Left hindlimb (tissue), 1 donor: ENCODE measurements at regions not wholly inside any gene's neighbourhood (a gene's known extent, or its start where the extent isn't known, plus 50 kb on each side); places are given as distances from the start of the nearest gene placed in this dataset.

ENCODE experiments used
- DNase-seq: peaks from one replicate; pipeline ENCODE4 v3.0.0-alpha.2; 2018

DNA sequence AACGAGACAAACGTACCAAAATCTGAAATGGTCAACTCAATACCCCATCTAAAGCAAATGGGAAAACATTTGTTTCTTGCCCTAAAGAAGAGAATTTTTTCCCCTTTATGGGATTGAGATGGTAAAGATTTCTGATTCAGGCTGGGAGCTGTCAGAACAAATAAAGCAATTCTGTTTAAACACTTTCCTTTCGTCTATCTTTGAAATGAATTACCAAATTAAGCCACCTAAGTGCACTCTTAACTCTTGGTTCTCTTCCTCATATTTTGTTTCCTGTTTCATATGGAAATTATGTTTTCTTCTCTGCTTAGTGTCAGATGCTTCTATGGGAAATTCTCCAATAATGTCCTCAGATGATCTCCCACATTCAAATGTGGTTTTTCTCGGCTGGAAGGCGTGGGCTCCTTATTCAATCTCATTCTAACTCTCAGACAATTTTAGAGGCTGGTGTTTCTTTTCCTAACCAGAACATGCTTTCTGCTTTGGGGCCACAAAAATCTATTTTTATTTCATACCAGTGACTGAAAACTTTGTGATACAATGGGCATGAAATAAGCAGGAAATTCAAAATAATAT, 50.3 kb upstream of the HPF1 start:
- no peak for DNase-seq
